GM18502 (cell line): ENCODE measurements at regions not wholly inside any gene's neighbourhood (a gene's known extent, or its start where the extent isn't known, plus 50 kb on each side); places are given as distances from the start of the nearest gene placed in this dataset.

ENCODE experiments used
- ATAC-seq: cut with Tn5 transposase; IDR thresholded peaks from one replicate; pipeline ENCODE4 v1.9.1; 2021; ENCODE audit warnings: mild to moderate bottlenecking; ENCODE audit not compliant: unreplicated experiment, poor library complexity

DNA sequence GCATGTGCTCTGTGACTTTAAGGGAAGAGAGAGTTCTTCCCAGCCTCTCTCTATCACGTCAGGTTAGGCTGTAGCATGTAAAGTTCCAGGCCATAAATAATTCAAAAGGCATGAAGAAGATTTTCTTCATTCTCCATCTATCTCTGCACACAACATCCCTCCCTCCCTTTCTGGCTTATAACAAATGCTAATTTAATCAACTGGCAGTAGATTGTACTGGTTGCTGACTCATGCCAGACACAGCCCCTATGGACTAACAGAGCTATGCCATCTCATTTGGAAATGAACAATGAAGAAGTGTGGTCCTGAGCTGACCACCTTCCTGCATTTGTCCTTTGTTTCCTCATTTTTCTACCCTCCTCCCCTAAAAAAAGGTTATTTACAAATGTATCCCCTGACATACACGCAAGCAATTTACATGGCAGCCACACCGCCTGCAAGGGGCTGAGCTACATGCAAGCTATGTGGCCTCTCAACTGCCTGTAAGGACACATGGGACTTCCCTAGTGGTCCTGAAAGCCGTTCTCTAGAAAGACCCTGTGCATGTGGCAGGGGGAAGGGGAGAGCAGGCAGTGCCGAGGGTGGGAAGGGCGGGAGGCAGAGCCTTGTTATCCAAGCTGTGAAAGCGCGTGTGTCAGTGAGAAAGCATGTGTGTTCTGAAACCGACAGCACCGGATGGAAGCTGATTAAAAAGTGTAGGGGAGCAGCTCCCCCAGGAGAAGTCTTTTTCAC lies 90.9 kb upstream of the KLF7 start:
- no peak for ATAC-seq

DNA sequence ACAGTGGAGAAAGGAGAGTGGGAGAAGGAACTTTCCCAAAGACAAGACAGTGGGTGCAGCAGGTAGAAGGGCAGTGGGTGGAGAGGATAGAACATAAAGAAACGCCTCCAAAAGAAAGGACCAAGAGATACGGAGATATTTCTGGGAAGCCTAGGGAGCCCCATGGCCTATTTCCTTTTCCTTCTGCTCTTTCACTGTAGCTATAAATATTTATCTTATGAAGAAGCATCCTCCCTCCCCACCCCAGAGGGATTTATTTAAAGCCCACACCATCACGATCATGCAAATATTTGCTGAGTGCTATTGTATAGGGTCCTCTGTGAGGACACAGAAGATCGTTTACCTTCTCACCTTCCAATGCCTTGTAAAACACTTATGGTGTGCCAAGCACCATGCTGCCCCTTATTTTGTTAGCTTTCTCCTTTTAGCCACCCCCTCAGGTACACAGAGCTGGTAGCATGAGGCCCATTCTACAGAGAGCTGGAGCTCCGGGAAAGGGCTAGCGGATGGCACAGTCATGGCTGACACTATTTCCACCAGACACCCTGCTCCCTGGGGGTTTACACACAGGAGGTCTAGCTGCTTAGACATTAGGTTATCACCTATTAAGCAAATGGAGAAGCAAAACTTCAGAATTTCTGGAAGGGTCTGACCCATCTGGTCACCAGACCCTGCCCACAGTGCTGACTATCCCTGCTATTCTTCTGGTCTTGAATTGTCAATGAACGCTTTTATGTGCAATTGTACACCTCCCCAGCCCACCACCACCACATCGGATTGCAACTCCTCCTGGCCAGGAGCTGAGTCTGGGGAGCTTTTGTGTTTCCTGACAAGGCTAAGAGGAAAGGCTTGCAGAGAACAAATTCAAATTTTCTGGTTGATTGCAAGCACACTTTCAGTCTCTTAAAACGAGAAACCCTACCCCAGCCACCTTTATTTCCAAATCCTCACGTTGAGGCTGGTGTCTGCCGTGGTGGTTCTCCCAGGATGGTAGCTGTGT lies 91.8 kb upstream of the KLF7 start:
- no peak for ATAC-seq

DNA sequence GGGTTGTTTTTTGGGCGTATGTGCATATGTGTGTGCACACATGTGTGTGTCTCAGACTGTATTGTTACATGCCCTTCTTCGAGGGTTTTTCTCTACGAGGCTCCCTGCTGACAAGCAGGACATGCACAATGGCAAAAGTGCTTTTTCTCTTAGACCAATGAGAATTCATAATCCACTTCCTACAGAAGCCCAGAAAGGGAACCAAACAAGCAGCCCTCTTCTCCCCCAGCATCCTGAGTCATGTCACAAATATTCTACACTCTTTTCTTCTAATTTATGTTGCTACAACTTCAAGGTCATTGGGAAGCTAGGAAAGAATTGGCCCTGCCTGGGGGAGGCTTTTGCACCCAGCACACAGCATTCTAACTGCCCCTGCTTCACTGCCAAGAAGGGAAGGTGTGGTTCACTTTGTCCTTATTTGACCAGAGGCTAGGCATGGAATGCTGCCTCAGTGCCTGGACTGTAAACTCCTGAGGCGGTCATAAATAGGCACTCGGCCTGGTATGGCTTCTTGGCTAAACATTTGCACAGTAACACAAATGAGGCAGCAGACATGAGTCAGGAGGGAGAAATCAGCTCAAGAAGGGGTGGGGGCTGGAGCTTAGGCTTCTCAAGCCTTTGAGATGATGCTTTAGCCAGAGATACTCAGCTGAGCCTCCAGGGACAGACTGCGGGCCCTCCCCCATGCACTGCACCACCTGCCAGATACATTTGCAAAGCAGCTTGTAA lies 92.7 kb upstream of the KLF7 start:
- no peak for ATAC-seq

DNA sequence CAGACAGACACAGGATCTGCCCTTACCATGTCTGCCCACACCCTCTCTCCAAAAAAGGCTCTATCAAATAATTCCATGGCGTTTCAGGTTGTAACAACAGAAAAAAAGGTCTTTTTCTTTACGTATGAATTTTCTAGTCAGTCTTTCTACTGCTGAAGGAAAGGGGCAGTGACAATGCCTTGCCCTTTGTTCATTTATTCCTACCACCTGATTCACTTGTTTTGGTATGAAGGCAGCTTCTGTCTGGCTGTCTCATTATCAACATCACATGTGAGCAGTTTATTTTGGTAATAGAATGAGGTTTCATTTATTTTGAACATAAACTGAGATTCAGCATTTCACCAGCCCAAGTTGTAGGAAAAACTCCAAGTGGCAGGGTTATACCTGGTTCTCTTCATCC lies 94.3 kb upstream of the KLF7 start:
- no peak for ATAC-seq

DNA sequence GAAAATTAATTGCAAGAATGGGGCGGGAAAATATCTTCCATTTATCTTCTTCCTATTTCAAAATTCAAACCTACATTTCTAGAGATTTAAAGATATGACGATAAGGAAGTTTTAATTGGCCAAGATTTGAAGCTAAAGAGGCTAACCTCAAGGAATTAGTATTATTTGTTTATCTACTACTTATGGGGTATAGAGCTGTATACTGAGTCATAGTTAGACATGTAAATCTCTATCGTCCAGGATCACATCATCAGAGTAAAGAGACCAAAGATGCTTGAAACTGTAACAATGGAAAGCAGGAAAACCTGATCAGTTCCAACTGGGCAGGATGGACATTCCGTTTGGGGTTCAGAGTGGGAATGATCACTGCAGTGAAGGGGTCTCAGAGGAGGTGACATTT lies 95.2 kb upstream of the KLF7 start:
- no peak for ATAC-seq

DNA sequence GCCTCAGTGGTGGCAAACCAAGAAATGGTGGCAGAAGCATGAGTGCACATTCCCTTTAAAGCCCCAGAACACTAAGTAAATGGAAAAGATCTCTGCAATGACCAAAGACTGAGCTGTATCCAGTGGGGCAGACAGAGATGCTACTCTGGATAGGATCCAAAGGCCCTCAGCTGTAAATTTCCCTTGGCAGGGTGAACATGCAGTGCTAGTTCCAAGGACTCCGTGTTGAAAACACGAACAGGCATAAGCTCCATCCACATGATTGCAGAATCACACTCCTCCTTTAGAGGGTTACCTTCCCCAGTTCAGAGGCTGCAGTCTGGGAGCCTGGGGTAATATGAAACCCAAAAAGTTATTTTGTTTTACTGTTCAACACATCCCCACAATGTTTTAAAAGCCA lies 98.6 kb upstream of the KLF7 start:
- ATAC-seq = no peak

DNA sequence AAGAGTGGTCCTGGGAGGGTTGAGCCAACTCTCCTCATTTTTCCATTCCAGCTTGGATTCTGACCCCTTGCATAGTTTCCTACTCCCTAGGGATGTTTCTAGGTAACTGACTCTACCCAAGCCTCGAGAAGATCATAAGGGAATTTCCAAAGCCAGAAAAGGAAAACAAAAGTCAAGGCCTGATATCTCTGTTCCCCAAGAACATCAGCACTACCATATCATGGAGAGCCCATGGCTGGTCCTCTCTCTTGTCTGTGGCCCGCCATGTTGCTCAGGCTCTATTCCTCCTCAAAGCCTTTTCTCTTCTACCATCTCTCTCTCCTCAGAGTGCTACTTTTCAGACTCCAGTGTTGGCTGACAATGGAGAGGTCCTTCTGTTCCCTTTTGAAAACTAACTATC lies 99.6 kb upstream of the KLF7 start:
- ATAC-seq = no peak

DNA sequence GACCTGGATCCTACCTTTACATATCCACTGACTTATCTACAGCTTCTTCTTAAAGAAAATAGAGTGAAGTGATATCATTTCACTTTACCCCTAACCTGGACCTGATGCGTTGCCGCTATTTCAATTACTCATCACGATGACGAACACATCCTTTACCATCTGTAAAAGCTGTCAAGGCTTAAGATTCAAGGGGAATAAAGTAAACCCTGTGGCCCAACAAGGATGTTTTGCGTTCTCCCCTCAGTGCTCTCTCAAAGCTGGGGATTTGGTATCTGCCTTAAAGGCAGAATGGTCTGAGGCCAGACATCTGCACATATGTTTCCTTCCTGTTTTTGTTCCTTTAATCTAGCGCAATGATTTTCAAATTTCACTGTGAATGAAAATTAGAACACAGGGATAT lies 100.1 kb upstream of the KLF7 start:
- no peak for ATAC-seq

DNA sequence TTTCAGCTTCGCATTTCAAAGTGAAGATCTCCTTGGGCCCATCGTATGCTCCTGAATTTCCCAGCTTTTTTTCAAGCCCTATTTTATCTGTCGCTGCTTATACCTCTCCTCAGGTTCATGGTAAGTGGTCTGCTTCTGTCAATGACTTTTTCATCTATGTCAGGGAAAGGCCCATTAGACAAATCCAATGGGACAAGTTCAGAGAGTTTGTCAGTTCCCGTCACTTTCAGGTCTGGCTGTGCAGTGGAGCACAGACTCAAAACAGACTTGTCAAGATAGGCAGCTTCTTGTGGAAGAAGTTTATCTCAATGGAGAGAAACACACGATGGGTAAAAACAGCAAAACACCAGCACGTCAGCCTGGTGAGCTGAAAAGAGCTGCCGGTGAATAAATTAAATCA lies 100.9 kb upstream of the KLF7 start:
- no peak for ATAC-seq

DNA sequence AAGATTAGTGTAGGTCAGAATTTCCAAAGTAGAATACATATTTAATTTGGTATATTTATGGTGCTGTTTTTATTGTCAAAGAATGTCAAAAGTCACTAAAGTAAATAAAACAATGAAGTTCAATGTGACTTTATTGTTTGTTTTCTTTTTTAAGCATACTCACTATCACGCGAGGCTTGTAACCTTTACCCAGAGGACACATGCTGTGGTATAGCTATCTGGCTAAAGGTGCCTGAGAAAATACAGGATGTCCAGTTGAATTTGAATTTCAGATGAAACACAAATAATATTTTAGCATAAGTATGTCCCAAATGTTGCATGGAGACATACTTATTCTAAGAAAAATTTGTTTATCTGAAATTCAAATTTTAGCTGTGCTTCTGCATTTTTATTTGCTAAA lies 103.3 kb upstream of the KLF7 start:
- ATAC-seq = no peak

DNA sequence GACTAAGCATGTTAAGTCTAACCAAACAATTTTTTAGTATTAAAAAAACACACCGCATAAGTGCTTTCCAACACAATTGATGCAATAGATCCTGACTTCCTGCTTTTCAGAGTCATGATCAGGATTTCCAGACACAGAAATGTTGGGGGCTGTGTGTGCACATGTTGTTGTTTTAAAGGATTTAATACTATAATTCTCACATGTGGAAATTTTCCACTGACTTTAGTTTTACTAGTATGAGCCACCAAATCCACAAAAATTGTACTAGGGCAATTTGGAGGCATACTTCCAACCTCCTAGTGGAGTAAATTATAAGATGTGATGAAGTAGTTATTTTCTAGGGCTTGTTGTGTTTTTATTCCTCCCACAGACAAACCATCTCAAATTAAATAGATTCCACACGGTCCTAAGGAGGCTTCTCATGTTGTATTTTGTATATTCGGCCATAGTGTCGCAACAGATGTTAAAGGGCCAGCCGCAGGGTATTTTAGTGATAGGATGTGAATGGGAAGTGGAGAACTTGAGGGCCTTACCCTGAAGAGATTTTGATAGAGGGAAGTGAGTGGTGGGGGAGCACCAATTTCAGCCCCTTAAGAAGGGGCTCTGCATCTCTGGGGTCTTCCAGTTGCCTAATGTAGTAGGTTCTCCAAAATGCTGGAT lies 108.9 kb upstream of the KLF7 start:
- ATAC-seq = no peak

DNA sequence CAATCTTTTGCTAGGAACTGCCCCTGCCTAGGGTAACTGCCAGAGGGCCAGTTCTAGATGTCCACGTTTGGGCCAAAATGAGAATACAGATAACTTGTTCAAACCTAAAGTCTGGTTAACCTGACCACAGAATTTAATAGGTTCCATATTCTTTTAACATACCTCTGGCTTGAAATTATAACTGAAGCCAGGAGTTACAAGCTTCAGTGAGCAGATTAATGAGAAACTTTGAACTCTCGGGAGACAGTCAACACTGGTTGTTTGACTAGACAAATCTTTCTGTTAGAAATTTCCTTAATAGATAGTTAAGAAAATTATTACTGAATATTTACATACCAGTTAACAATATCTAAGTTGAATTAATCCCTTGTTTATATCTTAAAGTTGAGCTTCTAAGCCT lies 110.0 kb upstream of the KLF7 start:
- no peak for ATAC-seq

DNA sequence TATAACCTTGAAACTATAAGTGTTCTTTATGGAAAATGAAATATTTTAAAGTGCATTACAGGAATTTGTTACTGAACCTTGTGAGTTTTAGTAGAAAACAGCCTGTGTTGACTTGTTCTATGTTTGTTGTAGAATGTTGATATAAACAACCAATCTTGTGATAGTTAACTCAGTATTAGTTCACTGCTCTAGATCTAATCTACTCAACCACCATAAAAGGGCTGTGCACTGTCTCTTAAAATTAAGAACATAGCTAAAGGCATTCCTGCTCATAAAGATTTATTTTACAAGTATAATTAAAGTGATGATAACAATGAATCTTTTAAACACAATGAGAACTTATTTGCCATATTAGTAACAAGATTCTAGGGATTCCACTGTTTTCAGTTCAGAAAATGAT lies 110.5 kb upstream of the KLF7 start:
- ATAC-seq = no peak

DNA sequence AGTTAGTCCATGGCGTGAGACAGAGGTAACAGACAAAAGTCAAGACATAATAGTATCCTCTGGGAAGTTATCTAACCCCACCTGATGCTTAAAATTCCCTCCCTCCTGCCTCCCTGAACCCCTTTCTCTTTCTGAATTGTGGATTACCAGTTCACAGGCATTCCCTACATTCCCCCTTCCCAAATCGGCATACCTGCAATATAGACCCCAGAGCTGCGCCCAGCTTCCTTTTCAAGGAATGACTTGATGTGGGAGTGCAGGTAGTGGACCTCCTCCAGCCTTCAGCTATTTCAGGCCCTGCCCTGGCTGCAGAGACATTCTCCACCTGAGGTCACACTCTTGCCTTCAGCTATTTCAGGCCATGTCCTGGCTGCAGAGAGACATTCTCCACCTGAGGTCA lies 111.1 kb upstream of the KLF7 start:
- no peak for ATAC-seq

DNA sequence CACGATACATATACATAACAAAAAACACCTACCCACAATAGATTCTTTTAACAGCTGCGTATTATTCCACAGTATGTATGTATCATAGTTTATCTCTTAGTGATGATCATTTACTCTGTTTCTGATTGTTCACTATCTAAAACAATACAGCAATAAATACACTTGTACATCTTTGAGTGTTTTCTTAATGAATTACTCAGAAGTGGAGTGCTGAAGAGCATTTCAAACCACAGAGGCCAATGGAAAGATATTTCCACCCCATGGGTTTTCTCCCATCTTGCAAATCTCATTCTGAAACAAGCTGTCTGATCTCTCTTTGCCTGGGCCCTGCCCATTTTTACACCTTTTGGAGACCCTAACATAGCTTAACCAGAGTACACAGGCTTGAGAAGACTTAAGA lies 113.8 kb upstream of the KLF7 start:
- peak; percentile 45 for ATAC-seq

DNA sequence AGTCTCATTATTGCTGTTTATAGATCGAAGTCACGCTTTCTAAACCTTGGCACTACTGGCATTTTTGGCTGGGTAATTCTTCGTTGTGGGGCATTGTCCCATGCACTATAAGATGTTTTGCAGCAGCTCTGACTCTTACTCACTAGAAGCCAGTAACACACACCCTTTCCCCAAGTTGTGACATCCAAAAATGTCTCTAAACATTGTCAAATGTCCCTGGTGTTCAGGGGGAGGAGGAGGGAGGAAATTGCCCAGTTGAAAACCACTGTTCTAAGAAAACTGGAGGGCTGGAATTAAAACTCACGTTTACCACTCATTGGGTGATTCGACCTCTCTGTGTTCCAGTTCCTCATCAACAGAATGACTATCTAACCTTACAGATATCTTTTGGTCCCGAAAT lies 115.7 kb upstream of the KLF7 start:
- ATAC-seq = no peak

DNA sequence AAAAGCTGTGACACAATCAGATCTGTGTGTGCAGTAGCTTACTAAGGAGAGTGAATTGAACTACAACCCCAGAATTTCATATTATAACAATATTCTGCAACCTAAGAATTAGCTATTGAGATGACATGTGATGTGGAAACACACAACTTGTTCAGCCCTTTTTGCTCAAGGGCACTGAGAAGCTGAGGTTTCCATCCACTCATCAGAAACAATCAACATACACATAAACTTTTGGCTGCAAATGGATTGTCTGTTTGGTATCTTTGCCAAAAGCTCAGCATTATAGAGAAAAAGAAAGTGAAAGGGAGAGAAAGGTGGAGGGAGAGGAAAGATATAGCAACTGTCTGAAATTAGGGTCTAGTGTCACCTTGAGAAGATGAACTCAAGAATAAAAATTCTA lies 117.2 kb upstream of the KLF7 start:
- no peak for ATAC-seq

DNA sequence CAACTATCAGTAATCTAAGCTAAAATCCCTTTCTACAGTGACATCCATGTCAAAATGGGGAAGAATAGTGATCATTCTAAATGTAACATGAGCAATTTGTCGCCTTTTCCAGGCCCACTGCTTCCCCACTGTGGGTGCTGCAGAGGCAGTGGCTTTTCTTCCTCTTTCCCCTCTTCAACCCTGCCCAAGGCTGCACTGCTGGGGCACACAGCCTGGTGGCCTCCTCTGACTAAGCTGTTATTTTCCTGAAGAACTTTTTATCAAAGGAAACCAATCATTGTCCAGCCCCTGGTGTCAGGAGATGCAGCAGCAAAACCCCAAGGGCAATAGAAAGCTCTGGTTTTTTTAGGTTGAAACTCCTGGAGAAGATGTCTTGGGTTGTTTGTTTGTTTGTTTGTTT lies 117.6 kb upstream of the KLF7 start:
- ATAC-seq = no peak

DNA sequence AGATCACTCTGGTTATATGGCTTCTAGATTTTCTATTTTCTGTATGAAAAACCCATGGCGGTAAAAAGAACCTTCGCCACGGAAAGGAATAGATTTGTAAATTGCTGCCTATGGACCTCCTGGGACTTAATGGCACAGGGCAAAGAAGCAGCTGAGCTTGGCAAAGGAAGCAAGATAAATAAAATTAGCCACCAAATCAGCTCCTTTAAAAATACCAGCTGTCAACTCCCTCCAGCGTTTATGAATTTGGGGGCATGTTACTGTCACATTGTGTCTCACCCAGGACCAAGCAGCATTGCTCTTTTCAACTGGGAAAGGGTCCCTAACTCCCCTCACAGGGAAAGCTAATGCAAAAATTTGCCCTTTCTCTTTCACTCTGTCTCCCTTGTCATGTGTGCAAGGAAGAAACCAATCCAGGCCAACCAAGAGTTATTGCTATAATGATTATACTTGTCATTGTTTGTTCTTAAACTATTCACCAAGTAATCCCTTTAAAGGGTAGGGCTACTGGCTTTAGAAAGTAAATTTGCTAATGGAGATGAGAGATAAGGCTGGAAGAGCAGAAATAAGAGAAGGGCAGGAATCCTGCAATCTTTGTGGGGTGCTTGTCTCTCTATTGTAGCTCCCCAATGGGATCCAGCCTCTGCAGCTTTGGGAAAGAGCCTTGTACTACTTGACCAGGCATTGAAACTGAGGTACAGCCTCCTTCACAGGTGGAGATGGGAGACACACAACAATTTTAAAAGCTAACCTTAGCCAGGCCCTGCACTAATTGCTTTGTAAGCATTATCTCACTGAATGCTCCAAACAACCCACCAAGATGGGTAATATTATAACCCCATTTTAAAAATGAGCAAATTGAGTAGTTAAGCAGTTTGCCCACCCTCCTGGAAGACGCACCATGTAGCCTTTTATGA lies 119.1 kb upstream of the KLF7 start:
- ATAC-seq = no peak

DNA sequence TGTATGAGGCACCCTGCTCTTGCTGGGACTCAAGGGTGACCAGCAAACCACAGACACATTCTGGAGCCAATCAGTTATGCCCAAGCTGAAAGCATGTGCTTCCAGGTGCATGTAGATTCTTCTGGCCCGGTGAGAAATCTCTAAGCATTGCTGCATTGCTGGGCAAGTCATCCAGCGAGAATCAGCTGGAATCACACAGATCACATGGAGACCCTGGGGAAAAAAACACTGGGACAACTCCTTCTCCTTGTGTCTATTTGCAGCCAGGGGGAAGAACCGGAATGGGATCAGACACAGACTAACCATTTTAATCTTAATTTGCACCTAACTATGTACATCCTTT lies 119.7 kb upstream of the KLF7 start:
- no peak for ATAC-seq
